ENCODE measurements at regions not wholly inside any gene's neighbourhood (a gene's known extent, or its start where the extent isn't known, plus 50 kb on each side); places are given as distances from the start of the nearest gene placed in this dataset.

- TF ChIP-seq YY1 (IDR thresholded peaks at IDR 0.05; ENCODE audit: low read depth) (no peak), EGR1 (IDR thresholded peaks at IDR 0.05) (no peak), ZBTB7A (IDR thresholded peaks at IDR 0.05; ENCODE audit: low read depth) (no peak), TAF1 (IDR thresholded peaks at IDR 0.05; ENCODE audit: low read depth) (no peak), EP300 (IDR thresholded peaks at IDR 0.05; ENCODE audit: borderline replicate concordance) (no peak), RAD21 (IDR thresholded peaks at IDR 0.05; ENCODE audit: low read depth) (peak; percentile 43), CEBPB (IDR thresholded peaks at IDR 0.05) (no peak), TEAD4 (IDR thresholded peaks at IDR 0.05) (no peak), TCF12 (IDR thresholded peaks at IDR 0.05; ENCODE audit: low read depth) (no peak)
- TF ChIP-seq, protein P1, sequence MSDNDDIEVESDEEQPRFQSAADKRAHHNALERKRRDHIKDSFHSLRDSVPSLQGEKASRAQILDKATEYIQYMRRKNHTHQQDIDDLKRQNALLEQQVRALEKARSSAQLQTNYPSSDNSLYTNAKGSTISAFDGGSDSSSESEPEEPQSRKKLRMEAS (IDR thresholded peaks at IDR 0.05): no peak
These were observed 356.3 kb upstream of the SOX9 start for GRCh38 chr17:71764505-71764904.
